OCI-M1 (cell line): ENCODE measurements at regions not wholly inside any gene's neighbourhood (a gene's known extent, or its start where the extent isn't known, plus 50 kb on each side); places are given as distances from the start of the nearest gene placed in this dataset.
"Not testable (repeated sequence)": the region's sequence is repeated elsewhere in the genome, so short reads cannot be mapped to it uniquely, and the experiment has no call there.

Source experiments
- DNase-seq: peaks from one replicate; lab custom pipeline; 2025; lab: John Stamatoyannopoulos, UW

DNA sequence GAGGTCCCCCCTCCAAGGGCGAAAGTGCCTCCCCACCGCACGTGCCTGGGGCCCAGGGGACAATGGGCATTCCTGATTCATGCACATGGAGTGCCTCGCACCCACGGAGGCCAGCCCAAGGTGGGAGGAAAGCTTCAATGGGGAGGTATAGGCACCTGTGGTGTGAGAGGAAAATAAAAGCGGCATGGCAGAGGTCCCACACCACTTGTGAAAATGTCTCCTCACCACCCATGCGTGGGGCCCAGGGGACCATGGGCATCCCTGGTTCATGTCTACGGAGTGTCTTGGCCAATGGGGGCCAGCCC is 384.7 kb downstream of the ALG10 start:
- no peak for DNase-seq

GRCh38 chr12:34407813-34408212 is 385.5 kb downstream of the ALG10 start:
- DNase-seq: no peak

GRCh38 chr12:34431509-34431908 is 409.2 kb downstream of the ALG10 start:
- not testable (repeated sequence) for DNase-seq
